HFFc6 (cell line): ENCODE measurements at regions not wholly inside any gene's neighbourhood (a gene's known extent, or its start where the extent isn't known, plus 50 kb on each side); places are given as distances from the start of the nearest gene placed in this dataset.

Source experiments
- DNase-seq: peaks from one replicate; pipeline ENCODE4 v3.0.0-alpha.2; 2018
- H3K27ac Mint-ChIP-seq: 2 replicates; pipeline ENCODE4 v1.8.0; 2020; ENCODE audit warnings: mild to moderate bottlenecking, mixed read lengths
- H3K27me3 Mint-ChIP-seq: 2 replicates; pipeline ENCODE4 v1.8.0; 2021; ENCODE audit warnings: mild to moderate bottlenecking, moderate library complexity, mixed read lengths; ENCODE audit not compliant: insufficient read depth
- H3K36me3 Mint-ChIP-seq: 2 replicates; pipeline ENCODE4 v1.8.0; 2021; ENCODE audit warnings: low read depth, mixed read lengths
- H3K4me1 Mint-ChIP-seq: 2 replicates; pipeline ENCODE4 v1.8.0; 2020; ENCODE audit warnings: low read depth, mixed read lengths
- H3K4me3 Mint-ChIP-seq: 2 replicates; pipeline ENCODE4 v1.8.0; 2020; ENCODE audit warnings: mild to moderate bottlenecking, moderate library complexity, mixed read lengths
- H3K9me3 Mint-ChIP-seq: 2 replicates; pipeline ENCODE4 v1.8.0; 2020; ENCODE audit warnings: mild to moderate bottlenecking, mixed read lengths
- TF ChIP-seq, protein P1 (sequence below): fragments of 200-600 bp; sonication (generic); IDR thresholded peaks from 2 replicates; pipeline ENCODE4 v1.5.0; 2021; ENCODE audit warnings: antibody characterized with exemption, mild to moderate bottlenecking

DNA sequence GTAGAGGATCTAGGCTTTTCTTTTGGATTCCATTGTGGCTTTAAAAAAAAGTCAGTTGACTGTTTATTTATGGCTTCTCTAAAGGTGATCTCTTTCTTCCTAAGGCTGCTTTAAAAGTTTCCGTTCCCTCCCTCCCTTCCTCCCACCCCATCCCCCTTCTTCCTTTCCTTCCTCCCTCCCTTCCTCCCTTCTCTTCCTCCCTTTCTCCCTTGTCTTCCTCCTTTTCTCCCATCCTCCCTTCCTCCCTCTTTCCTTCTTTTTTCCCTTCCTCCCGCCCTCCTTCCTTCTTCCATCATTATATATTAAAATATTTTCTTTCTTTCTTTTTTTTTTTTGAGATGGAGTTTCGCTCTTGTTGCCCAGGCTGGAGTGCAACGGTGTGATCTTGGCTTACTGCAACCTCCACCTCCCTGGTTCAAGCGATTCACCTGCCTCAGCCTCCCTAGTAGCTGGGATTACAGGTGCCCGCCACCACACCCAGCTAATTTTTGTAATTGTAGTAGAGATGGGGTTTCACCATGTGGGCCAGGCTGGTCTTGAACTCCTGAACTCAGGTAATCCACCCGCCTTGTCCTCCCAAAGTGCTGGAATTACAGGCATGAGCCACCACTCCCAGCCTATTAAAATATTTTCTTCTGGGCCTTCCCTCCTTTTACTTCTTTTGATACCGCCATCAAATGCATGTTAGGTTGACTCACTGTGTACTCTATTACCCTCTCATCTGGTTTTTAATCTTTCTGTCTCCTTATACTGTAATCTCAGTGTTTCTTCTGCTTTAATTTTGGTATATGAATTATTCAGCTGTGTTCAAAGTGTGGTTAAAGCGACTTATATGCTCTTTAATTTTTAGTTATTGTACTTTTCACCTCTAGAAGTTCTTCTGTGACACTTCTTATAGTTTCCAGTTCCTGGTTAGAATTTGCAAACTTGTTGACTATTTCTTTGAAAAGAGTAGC is 59.2 kb upstream of the ATP5PO start:
- H3K4me1 Mint-ChIP-seq: peaks cover 86% of the 10 kb centered on the region
- peaks cover 4% of the 10 kb centered on the region; the same call in 1 of the 2 replicates for H3K36me3 Mint-ChIP-seq
- H3K27me3 Mint-ChIP-seq: no peaks in the 10 kb centered on the region; the same call in 1 of the 2 replicates
- no peak overlapping the region for H3K4me3 Mint-ChIP-seq
- DNase-seq: no peak
- no peaks in the 10 kb centered on the region for H3K9me3 Mint-ChIP-seq
- TF ChIP-seq, protein P1, sequence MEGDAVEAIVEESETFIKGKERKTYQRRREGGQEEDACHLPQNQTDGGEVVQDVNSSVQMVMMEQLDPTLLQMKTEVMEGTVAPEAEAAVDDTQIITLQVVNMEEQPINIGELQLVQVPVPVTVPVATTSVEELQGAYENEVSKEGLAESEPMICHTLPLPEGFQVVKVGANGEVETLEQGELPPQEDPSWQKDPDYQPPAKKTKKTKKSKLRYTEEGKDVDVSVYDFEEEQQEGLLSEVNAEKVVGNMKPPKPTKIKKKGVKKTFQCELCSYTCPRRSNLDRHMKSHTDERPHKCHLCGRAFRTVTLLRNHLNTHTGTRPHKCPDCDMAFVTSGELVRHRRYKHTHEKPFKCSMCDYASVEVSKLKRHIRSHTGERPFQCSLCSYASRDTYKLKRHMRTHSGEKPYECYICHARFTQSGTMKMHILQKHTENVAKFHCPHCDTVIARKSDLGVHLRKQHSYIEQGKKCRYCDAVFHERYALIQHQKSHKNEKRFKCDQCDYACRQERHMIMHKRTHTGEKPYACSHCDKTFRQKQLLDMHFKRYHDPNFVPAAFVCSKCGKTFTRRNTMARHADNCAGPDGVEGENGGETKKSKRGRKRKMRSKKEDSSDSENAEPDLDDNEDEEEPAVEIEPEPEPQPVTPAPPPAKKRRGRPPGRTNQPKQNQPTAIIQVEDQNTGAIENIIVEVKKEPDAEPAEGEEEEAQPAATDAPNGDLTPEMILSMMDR: no peak
- peak overlapping the region; percentile 100 for H3K27ac Mint-ChIP-seq

DNA sequence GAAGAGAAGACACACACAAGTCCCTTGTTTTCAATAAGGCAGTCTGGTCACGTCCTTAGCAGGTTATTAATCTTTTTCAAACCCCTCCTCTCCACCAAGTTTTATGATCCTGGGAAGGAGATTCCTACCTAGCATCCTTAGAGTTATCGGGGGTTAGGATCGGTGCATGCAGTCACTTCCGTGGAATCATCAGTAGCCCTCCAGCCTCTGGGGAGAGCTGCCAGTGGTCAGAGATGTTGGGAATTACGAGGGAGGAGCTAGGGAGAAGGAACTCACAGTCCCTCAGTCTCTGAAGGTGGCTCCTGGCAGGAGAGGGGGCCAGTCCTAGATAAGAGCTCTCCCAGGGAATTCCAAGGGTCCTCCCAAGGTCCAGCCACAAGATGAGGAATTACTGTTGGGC is 57.7 kb upstream of the ATP5PO start:
- no peak overlapping the region for H3K4me3 Mint-ChIP-seq
- H3K36me3 Mint-ChIP-seq: peaks cover 5% of the 10 kb centered on the region; the same call in 1 of the 2 replicates
- H3K4me1 Mint-ChIP-seq: peaks cover 96% of the 10 kb centered on the region
- DNase-seq: no peak
- TF ChIP-seq, protein P1: no peak
- H3K27ac Mint-ChIP-seq: peak overlapping the region; percentile 60; the same call in 1 of the 2 replicates
- H3K27me3 Mint-ChIP-seq: no peaks in the 10 kb centered on the region; the same call in 1 of the 2 replicates
- no peaks in the 10 kb centered on the region for H3K9me3 Mint-ChIP-seq

DNA sequence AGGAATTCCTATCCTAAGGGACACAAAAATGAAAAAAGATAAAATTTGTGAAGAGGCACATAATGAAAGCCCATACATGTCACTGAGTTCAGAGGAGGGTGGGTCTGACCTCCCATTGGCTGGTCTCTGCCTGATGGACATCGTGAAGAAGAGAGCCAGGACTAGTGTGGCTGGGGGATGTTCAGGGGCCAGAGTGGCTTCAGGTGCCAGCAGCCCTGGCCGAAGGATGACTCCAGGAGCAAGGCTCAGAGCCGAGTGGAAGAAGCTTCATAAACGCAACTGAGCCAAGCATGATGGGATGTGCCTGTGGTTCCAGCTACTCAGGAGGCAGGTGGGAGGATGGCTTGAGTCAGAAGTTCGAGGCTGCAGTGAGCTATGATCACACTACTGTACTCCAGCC is 56.9 kb upstream of the ATP5PO start:
- DNase-seq: no peak
- Mint-ChIP-seq H3K27ac (peak overlapping the region; percentile 80; the same call in 1 of the 2 replicates), H3K36me3 (peaks cover 7% of the 10 kb centered on the region; the same call in 1 of the 2 replicates), H3K9me3 (no peaks in the 10 kb centered on the region), H3K4me1 (peaks cover 93% of the 10 kb centered on the region), H3K27me3 (no peaks in the 10 kb centered on the region; the same call in 1 of the 2 replicates), H3K4me3 (no peak overlapping the region; the same call in 1 of the 2 replicates)
- TF ChIP-seq, protein P1: no peak

DNA sequence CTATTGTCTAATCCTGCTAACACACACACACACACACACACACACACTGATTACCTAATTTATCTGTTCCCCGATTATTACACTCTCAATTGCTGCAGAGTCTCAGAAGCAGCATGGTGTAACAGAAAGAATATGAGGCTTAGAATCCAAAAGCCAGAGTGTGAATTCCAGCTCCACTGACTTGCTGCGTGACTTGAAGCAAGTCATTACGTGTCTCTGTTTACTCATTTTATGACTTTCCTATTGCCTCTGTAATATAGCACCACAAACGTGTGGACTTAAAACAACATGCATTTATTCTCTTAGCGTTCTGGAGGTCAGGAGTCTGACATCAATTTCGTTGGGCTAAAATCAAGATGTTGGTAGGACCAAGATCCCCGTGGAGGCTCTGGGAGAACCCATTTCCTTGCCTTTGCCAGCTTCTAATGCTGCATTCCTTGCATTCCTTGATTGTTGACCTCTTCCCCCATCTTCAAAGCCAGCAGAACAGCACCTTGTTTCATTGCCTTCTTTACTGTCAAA is 55.9 kb upstream of the ATP5PO start:
- Mint-ChIP-seq H3K4me3 (peak overlapping the region; percentile 59), H3K4me1 (peaks cover 91% of the 10 kb centered on the region), H3K9me3 (no peaks in the 10 kb centered on the region), H3K27ac (peak overlapping the region; percentile 80), H3K36me3 (peaks cover 12% of the 10 kb centered on the region; the same call in 1 of the 2 replicates), H3K27me3 (peaks cover 2% of the 10 kb centered on the region)
- DNase-seq: peak; percentile 88
- TF ChIP-seq, protein P1: no peak

DNA sequence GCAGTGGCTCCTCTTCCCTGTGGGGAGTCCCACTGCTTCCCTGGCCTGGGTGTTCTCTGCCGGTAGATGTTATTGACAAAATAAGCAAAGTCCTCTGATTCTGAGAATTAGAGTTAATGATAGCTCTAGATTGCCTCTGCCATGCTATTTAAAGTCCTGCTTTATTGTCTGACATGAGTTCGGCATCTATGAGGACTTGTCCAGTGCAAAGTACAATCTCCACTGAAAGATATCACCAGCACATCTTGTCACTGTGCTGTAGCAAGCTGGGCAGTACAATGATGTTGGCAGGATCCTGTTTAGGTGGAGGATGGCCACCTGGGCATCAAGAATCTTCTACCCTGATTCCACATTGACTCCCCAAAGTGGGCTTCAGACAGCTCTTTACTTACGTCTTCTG is 54.0 kb upstream of the ATP5PO start:
- Mint-ChIP-seq H3K36me3 (peaks cover 8% of the 10 kb centered on the region; the same call in 1 of the 2 replicates), H3K4me1 (peaks cover 78% of the 10 kb centered on the region), H3K27ac (peak overlapping the region; percentile 83), H3K27me3 (peaks cover 2% of the 10 kb centered on the region; the same call in 1 of the 2 replicates), H3K9me3 (no peaks in the 10 kb centered on the region), H3K4me3 (peak overlapping the region; percentile 75)
- no peak for DNase-seq
- TF ChIP-seq, protein P1: no peak
